ENCODE measurements at regions not wholly inside any gene's neighbourhood (a gene's known extent, or its start where the extent isn't known, plus 50 kb on each side); places are given as distances from the start of the nearest gene placed in this dataset.

- TF ChIP-seq SMC3 (IDR thresholded peaks at IDR 0.05; ENCODE audit: low read depth, low read length) (no peak), CHD1 (IDR thresholded peaks at IDR 0.05; ENCODE audit: low read depth, low read length) (no peak)
- TF ChIP-seq, protein P1, sequence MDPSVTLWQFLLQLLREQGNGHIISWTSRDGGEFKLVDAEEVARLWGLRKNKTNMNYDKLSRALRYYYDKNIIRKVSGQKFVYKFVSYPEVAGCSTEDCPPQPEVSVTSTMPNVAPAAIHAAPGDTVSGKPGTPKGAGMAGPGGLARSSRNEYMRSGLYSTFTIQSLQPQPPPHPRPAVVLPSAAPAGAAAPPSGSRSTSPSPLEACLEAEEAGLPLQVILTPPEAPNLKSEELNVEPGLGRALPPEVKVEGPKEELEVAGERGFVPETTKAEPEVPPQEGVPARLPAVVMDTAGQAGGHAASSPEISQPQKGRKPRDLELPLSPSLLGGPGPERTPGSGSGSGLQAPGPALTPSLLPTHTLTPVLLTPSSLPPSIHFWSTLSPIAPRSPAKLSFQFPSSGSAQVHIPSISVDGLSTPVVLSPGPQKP (IDR thresholded peaks at IDR 0.05; ENCODE audit: borderline replicate concordance, low read depth, low read length), result no peak
- TF ChIP-seq, protein P2, sequence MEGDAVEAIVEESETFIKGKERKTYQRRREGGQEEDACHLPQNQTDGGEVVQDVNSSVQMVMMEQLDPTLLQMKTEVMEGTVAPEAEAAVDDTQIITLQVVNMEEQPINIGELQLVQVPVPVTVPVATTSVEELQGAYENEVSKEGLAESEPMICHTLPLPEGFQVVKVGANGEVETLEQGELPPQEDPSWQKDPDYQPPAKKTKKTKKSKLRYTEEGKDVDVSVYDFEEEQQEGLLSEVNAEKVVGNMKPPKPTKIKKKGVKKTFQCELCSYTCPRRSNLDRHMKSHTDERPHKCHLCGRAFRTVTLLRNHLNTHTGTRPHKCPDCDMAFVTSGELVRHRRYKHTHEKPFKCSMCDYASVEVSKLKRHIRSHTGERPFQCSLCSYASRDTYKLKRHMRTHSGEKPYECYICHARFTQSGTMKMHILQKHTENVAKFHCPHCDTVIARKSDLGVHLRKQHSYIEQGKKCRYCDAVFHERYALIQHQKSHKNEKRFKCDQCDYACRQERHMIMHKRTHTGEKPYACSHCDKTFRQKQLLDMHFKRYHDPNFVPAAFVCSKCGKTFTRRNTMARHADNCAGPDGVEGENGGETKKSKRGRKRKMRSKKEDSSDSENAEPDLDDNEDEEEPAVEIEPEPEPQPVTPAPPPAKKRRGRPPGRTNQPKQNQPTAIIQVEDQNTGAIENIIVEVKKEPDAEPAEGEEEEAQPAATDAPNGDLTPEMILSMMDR (conservative IDR thresholded peaks at IDR 0.05; ENCODE audit: low read depth, low read length), result no peak
Measured at GRCh38 chr9:107109324-107109723, 173.8 kb upstream of the RAD23B start.
